Left ventricle myocardium inferior (tissue), 1 donor: ENCODE measurements at regions not wholly inside any gene's neighbourhood (a gene's known extent, or its start where the extent isn't known, plus 50 kb on each side); places are given as distances from the start of the nearest gene placed in this dataset.

ENCODE experiments used
- DNase-seq: peaks from one replicate; pipeline ENCODE4 v3.0.0-alpha.2; 2020
- H3K27ac ChIP-seq: fragments of 200-600 bp; replicated peaks from 2 replicates; pipeline ENCODE4 v1.8.0; 2021
- H3K27me3 ChIP-seq: fragments of 200-600 bp; 2 replicates; pipeline ENCODE4 v1.8.0; 2021; ENCODE audit warnings: low read depth
- H3K36me3 ChIP-seq: fragments of 200-600 bp; 2 replicates; pipeline ENCODE4 v1.8.0; 2021
- H3K4me1 ChIP-seq: fragments of 200-600 bp; 2 replicates; pipeline ENCODE4 v1.8.0; 2021
- H3K4me3 ChIP-seq: fragments of 200-600 bp; 2 replicates; pipeline ENCODE4 v1.8.0; 2021; ENCODE audit warnings: mild to moderate bottlenecking, moderate library complexity
- H3K9me3 ChIP-seq: fragments of 200-600 bp; replicated peaks from 2 replicates; pipeline ENCODE4 v1.8.0; 2021
- intact Hi-C: fragments of 100-400 bp; cut with micrococcal nuclease; formaldehyde crosslinking; loops from one replicate; pipeline ENCODE4 v1.11.0; 2022
- TF ChIP-seq, protein P1 (sequence below): fragments of 200-600 bp; IDR thresholded peaks from 2 replicates; pipeline ENCODE4 v1.8.0; 2021; ENCODE audit warnings: antibody characterized with exemption, mild to moderate bottlenecking, borderline replicate concordance
- donor health status: DM: no; HTN: yes; CAD: no; lungs with severe emphysema.

DNA sequence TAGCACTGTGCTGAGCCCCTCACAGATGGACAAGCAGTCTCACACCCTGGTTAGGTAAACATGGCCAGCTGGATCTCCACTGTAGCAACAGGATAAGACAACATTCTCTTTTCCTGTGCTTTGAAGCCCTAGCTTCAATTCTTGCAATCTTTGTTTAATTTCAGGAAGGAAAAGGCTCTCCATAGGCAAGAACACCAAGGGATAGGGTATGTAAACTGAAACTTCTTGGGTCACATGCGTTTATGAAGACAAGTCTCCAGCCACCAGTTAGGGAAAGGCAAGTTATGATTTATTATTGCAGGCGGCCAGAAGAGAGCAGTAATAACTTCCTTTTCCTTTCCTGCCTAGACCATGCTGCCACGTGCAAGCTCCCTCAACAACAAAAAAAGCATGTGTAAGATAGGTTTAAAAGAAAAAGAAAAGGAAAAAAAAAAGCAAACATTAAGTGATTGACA lies 50.1 kb upstream of the POU5F2 start:
- Histone ChIP-seq H3K27ac (no peak overlapping the region), H3K27me3 (no peaks in the 10 kb centered on the region), H3K9me3 (no peaks in the 10 kb centered on the region), H3K4me1 (no peaks in the 10 kb centered on the region), H3K4me3 (no peak overlapping the region), H3K36me3 (peaks cover 14% of the 10 kb centered on the region)
- TF ChIP-seq, protein P1, sequence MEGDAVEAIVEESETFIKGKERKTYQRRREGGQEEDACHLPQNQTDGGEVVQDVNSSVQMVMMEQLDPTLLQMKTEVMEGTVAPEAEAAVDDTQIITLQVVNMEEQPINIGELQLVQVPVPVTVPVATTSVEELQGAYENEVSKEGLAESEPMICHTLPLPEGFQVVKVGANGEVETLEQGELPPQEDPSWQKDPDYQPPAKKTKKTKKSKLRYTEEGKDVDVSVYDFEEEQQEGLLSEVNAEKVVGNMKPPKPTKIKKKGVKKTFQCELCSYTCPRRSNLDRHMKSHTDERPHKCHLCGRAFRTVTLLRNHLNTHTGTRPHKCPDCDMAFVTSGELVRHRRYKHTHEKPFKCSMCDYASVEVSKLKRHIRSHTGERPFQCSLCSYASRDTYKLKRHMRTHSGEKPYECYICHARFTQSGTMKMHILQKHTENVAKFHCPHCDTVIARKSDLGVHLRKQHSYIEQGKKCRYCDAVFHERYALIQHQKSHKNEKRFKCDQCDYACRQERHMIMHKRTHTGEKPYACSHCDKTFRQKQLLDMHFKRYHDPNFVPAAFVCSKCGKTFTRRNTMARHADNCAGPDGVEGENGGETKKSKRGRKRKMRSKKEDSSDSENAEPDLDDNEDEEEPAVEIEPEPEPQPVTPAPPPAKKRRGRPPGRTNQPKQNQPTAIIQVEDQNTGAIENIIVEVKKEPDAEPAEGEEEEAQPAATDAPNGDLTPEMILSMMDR, result no peak
- no peak for DNase-seq
- intact Hi-C loops, result no loop called here
